GM12878 (cell line): ENCODE measurements at regions not wholly inside any gene's neighbourhood (a gene's known extent, or its start where the extent isn't known, plus 50 kb on each side); places are given as distances from the start of the nearest gene placed in this dataset.

Experiments used
- ATAC-seq: fragments of 200-7000 bp; cut with Tn5 transposase; 3 replicates; pipeline ENCODE4 v1.9.1; 2020; ENCODE audit warnings: mild to moderate bottlenecking, moderate library complexity
- BruUV-seq: library from RNA; stranded (reverse); fragments of 400-500 nt; replicated peaks from 2 replicates; lab custom pipeline; 2021; lab: Mats Ljungman, UMichigan
- CTCF ChIA-PET: fragments of 300-600 bp; sonication (Branson Sonifier 250); formaldehyde crosslinking; extraction: SDS; loops from one replicate; lab custom pipeline; 2021; ENCODE audit warnings: inconsistent platforms; lab: Yijun Ruan, JAX
- POLR2A ChIA-PET: fragments of 350-600 bp; formaldehyde crosslinking; extraction: SDS; loops from one replicate; lab custom pipeline; 2021; ENCODE audit warnings: inconsistent platforms; lab: Charles Lee
- RAD21 ChIA-PET: fragments of 300-600 bp; sonication (Branson Sonifier 250); formaldehyde crosslinking; loops from one replicate; lab custom pipeline; 2023; ENCODE audit warnings: antibody characterized with exemption; ENCODE audit not compliant: unreplicated experiment; lab: Charles Lee
- SMC1A ChIA-PET: fragments of 300-600 bp; sonication (Branson Sonifier 250); formaldehyde crosslinking; loops from one replicate; lab custom pipeline; 2023; ENCODE audit not compliant: unreplicated experiment, uncharacterized antibody; lab: Charles Lee
- DNase-seq: peaks from one replicate; pipeline ENCODE4 v3.0.0-alpha.2; 2011; ENCODE audit warnings: low read depth, low spot score
- FAIRE-seq: peaks from 3 replicates; lab custom pipeline; 2011; peaks lifted over from hg19 to GRCh38; lab: Jason Lieb, UNC
- H2AFZ ChIP-seq: 2 replicates; pipeline ENCODE4 v1.6.0; 2011; ENCODE audit warnings: low read depth, low read length, control low read depth; ENCODE audit not compliant: control insufficient read depth
- H3K27ac ChIP-seq: 2 replicates; pipeline ENCODE4 v1.5.1; 2011; ENCODE audit warnings: control low read depth; ENCODE audit not compliant: control insufficient read depth, insufficient read depth
- H3K27me3 ChIP-seq, 2 experiments: replicated peaks in 1 of 2; 2 replicates each; pipeline versions ENCODE4 v1.6.0 to v1.6.1; 2011; ENCODE audit warnings: low read length in 1 of 2; ENCODE audit not compliant: control insufficient read depth in 2 of 2, insufficient read depth in 2 of 2
- H3K36me3 ChIP-seq, 2 experiments: 2 replicates each; pipeline ENCODE4 v1.5.1; 2011; ENCODE audit warnings: low read length in 1 of 2; ENCODE audit not compliant: control insufficient read depth in 2 of 2, insufficient read depth in 2 of 2
- H3K4me1 ChIP-seq: 2 replicates; pipeline ENCODE4 v1.6.1; 2011; ENCODE audit warnings: mild to moderate bottlenecking, low read length, moderate library complexity, mixed read lengths; ENCODE audit not compliant: control insufficient read depth, insufficient read depth
- H3K4me2 ChIP-seq: 2 replicates; pipeline ENCODE4 v1.6.0; 2011; ENCODE audit warnings: control low read depth; ENCODE audit not compliant: control insufficient read depth, insufficient read depth
- H3K4me3 ChIP-seq: fragments of 200-600 bp; sonication (generic); 2 replicates; pipeline ENCODE4 v1.5.1; 2016
- H3K79me2 ChIP-seq: 2 replicates; pipeline ENCODE4 v1.6.0; 2011; ENCODE audit warnings: low read length; ENCODE audit not compliant: control insufficient read depth, insufficient read depth
- H3K9ac ChIP-seq: 2 replicates; pipeline ENCODE4 v1.8.0; 2011; ENCODE audit warnings: low read length, control low read depth, mixed read lengths; ENCODE audit not compliant: control insufficient read depth, insufficient read depth
- H3K9me3 ChIP-seq: replicated peaks from 3 replicates; pipeline ENCODE4 v1.5.1; 2011; ENCODE audit warnings: mild to moderate bottlenecking, low read length; ENCODE audit not compliant: control insufficient read depth, insufficient read depth
- H4K20me1 ChIP-seq: 2 replicates; pipeline ENCODE4 v1.6.0; 2011; ENCODE audit not compliant: control insufficient read depth, insufficient read depth
- CEBPZ ChIP-seq: fragments of 150-350 bp; IDR thresholded peaks from 2 replicates; pipeline ENCODE4 v1.6.1; 2016; ENCODE audit warnings: low read depth, low read length
- CHD1 ChIP-seq: IDR thresholded peaks from 2 replicates; pipeline ENCODE4 v1.6.1; 2012; ENCODE audit warnings: low read depth, low read length, improper control_type of control experiment
- DPF2 ChIP-seq: fragments of 450-650 bp; IDR thresholded peaks from 2 replicates; pipeline ENCODE4 v1.6.1; 2017; ENCODE audit warnings: mild to moderate bottlenecking
- GATAD2B ChIP-seq: fragments of 450-650 bp; conservative IDR thresholded peaks from 2 replicates; pipeline ENCODE4 v1.6.1; 2017; ENCODE audit warnings: low read depth, mild to moderate bottlenecking, moderate library complexity
- HCFC1 ChIP-seq: fragments of 150-350 bp; IDR thresholded peaks from 2 replicates; pipeline ENCODE4 v1.6.1; 2014; ENCODE audit warnings: low read length
- HDGF ChIP-seq: fragments of 450-650 bp; IDR thresholded peaks from 2 replicates; pipeline ENCODE4 v1.6.1; 2016; ENCODE audit warnings: antibody characterized with exemption
- NR2C2 ChIP-seq: IDR thresholded peaks from 2 replicates; pipeline ENCODE4 v1.6.1; 2011; ENCODE audit warnings: borderline replicate concordance, low read depth; ENCODE audit not compliant: control insufficient read depth, insufficient read length
- PAX8 ChIP-seq: fragments of 450-650 bp; IDR thresholded peaks from 2 replicates; pipeline ENCODE4 v1.6.1; 2017; ENCODE audit warnings: mild to moderate bottlenecking, moderate library complexity
- PKNOX1 ChIP-seq: fragments of 450-650 bp; IDR thresholded peaks from 2 replicates; pipeline ENCODE4 v1.6.1; 2016; ENCODE audit warnings: mild to moderate bottlenecking
- POU2F2 ChIP-seq: IDR thresholded peaks from 3 replicates; pipeline ENCODE4 v1.6.1; 2011; ENCODE audit warnings: low read depth, mild to moderate bottlenecking, low read length, borderline replicate concordance
- RELB ChIP-seq: fragments of 450-650 bp; IDR thresholded peaks from 2 replicates; pipeline ENCODE4 v1.6.1; 2017; ENCODE audit warnings: low read depth, mild to moderate bottlenecking, moderate library complexity
- RFX5 ChIP-seq: IDR thresholded peaks from 2 replicates; pipeline ENCODE4 v1.6.1; 2011; ENCODE audit warnings: low read depth, low read length, improper control_type of control experiment
- SREBF1 ChIP-seq: IDR thresholded peaks from 2 replicates; pipeline ENCODE4 v1.6.1; 2012; ENCODE audit warnings: mild to moderate bottlenecking, low read length
- SREBF2 ChIP-seq: IDR thresholded peaks from 2 replicates; pipeline ENCODE4 v1.6.1; 2012; ENCODE audit warnings: mild to moderate bottlenecking, low read length
- SRF ChIP-seq, 2 experiments: IDR thresholded peaks; 2 replicates each; pipeline ENCODE4 v1.6.1; 2011; ENCODE audit warnings: low read depth in 2 of 2, low read length in 2 of 2, mild to moderate bottlenecking in 1 of 2, moderate library complexity in 1 of 2
- SUZ12 ChIP-seq: fragments of 200-600 bp; sonication (generic); IDR thresholded peaks from one replicate; pipeline ENCODE4 v1.6.1; 2018; ENCODE audit warnings: antibody characterized with exemption, mild to moderate bottlenecking; ENCODE audit not compliant: unreplicated experiment
- TCF7 ChIP-seq: IDR thresholded peaks from 2 replicates; pipeline ENCODE4 v1.6.1; 2014; ENCODE audit warnings: antibody characterized with exemption, borderline replicate concordance
- ZBTB33 ChIP-seq: fragments of 450-650 bp; IDR thresholded peaks from 2 replicates; pipeline ENCODE4 v1.6.1; 2017; ENCODE audit warnings: mild to moderate bottlenecking
- ZSCAN29 ChIP-seq: fragments of 450-650 bp; IDR thresholded peaks from 2 replicates; pipeline ENCODE4 v1.6.1; 2017; ENCODE audit warnings: mild to moderate bottlenecking, moderate library complexity
- WGBS: methylation state at CpG from one replicate; pipeline ENCODE4 v1.1.6; 2016; ENCODE audit warnings: low lambda C conversion rate; ENCODE audit not compliant: insufficient replicate concordance, insufficient coverage; ENCODE audit errors: missing lambda C conversion rate; 5-methylcytosine and 5-hydroxymethylcytosine counted together
- in situ Hi-C: fragments of 300-500 bp; cut with MboI; formaldehyde crosslinking; loops from 9 replicates; pipeline ENCODE4 v1.14.3; 2018; ENCODE audit warnings: mixed read lengths
- intact Hi-C: fragments of 100-400 bp; cut with micrococcal nuclease; formaldehyde crosslinking; loops from one replicate; pipeline ENCODE4 v1.14.2; 2022; ENCODE audit not compliant: unreplicated experiment

- RAD21 ChIA-PET: no interaction called here
- Histone ChIP-seq H3K9me3 (no peaks in the 10 kb centered on the region), H3K79me2 (no peaks in the 10 kb centered on the region), H3K27ac (no peak overlapping the region), H3K9ac (no peak overlapping the region), H3K4me2 (no peak overlapping the region), H3K4me1 (no peaks in the 10 kb centered on the region), H4K20me1 (no peaks in the 10 kb centered on the region), H3K27me3 (no peaks in the 10 kb centered on the region), H3K4me3 (no peak overlapping the region), H3K36me3 (no peaks in the 10 kb centered on the region), H2AFZ (no peak overlapping the region)
- SMC1A ChIA-PET: interaction anchor here (1.1 to 1.2 kb wide), 2 partner anchors 11 to 18 kb away, joined by 3 read pairs; no protein-coding TSS in a partner anchor
- BruUV-seq: no TSS peak
- ATAC-seq (no peak), FAIRE-seq (no peak), DNase-seq (no peak)
- in situ Hi-C loops (no loop called here), intact Hi-C loops (no loop called here)
- CTCF ChIA-PET: interaction anchor here (0.7 kb wide), 1 partner anchor 512 kb away, joined by 7 read pairs; no protein-coding TSS in a partner anchor
- POLR2A ChIA-PET: no interaction called here
- WGBS: 28% methylated on average over 5 of the region's 5 CpGs
- TF ChIP-seq SUZ12 (no peak), RELB (no peak), HCFC1 (no peak), SRF (IDR thresholded peaks at IDR 0.05; ENCODE audit: low read depth in 2 of 2, low read length in 2 of 2) (no peak), PAX8 (no peak), TCF7 (no peak), POU2F2 (no peak), CEBPZ (no peak), SREBF2 (no peak), PKNOX1 (no peak), ZBTB33 (no peak), DPF2 (no peak), RFX5 (no peak), GATAD2B (no peak), NR2C2 (no peak), ZSCAN29 (no peak), SREBF1 (no peak), CHD1 (no peak), HDGF (no peak)
Measured at GRCh38 chr3:94787066-94787465, 724.2 kb downstream of the NSUN3 start.
